NCI-H2107 treated with DMSO at 0.1 percent for 48 hours (cell line): ENCODE measurements at regions not wholly inside any gene's neighbourhood (a gene's known extent, or its start where the extent isn't known, plus 50 kb on each side); places are given as distances from the start of the nearest gene placed in this dataset.
A peak's percentile ranks its signal among the peaks of the same experiment; 100 is the strongest.
"Not testable (repeated sequence)": the region's sequence is repeated elsewhere in the genome, so short reads cannot be mapped to it uniquely, and the experiment has no call there.

Source experiments
- DNase-seq: peaks from one replicate; lab custom pipeline; 2025; ENCODE audit not compliant: unreplicated experiment; lab: John Stamatoyannopoulos, UW

- DNase-seq, result no peak
These were observed 215.1 kb downstream of the RBM26 start for GRCh38 chr13:79190932-79191331.

GRCh38 chr13:79187917-79188690 is 218.0 kb downstream of the RBM26 start:
- peak; percentile 33 for DNase-seq

- DNase-seq, result no peak
These were observed 220.5 kb downstream of the RBM26 start for GRCh38 chr13:79185580-79185979.

GRCh38 chr13:79183231-79183630 is 222.8 kb downstream of the RBM26 start:
- DNase-seq, result no peak

GRCh38 chr13:79173691-79174090 is 232.4 kb downstream of the RBM26 start:
- DNase-seq, result not testable (repeated sequence)

- DNase-seq, result not testable (repeated sequence)
These were observed 233.1 kb downstream of the RBM26 start for GRCh38 chr13:79172924-79173323.

GRCh38 chr13:79171141-79172061 is 234.7 kb downstream of the RBM26 start:
- DNase-seq, result no peak

GRCh38 chr13:79160818-79161217 is 245.2 kb downstream of the RBM26 start:
- no peak for DNase-seq

GRCh38 chr13:79155883-79156282 is 250.2 kb downstream of the RBM26 start:
- no peak for DNase-seq

GRCh38 chr13:79149210-79149609 is 256.8 kb downstream of the RBM26 start:
- DNase-seq, result no peak

GRCh38 chr13:79141082-79141481 is 265.0 kb downstream of the RBM26 start:
- DNase-seq, result no peak

GRCh38 chr13:79128158-79128557 is 277.9 kb downstream of the RBM26 start:
- DNase-seq, result no peak

GRCh38 chr13:79126706-79127105 is 279.3 kb downstream of the RBM26 start:
- DNase-seq, result no peak

GRCh38 chr13:79124183-79124582 is 281.9 kb downstream of the RBM26 start:
- DNase-seq, result no peak

GRCh38 chr13:79121286-79121685 is 284.8 kb downstream of the RBM26 start:
- no peak for DNase-seq

- DNase-seq, result no peak
These were observed 286.4 kb downstream of the RBM26 start for GRCh38 chr13:79119578-79120107.

GRCh38 chr13:79112016-79112415 is 294.0 kb downstream of the RBM26 start:
- no peak for DNase-seq

- DNase-seq, result peak; percentile 81
These were observed 297.0 kb downstream of the RBM26 start for GRCh38 chr13:79108914-79109643.

GRCh38 chr13:79098596-79098995 is 307.5 kb downstream of the RBM26 start:
- DNase-seq, result no peak

- no peak for DNase-seq
These were observed 308.9 kb downstream of the RBM26 start for GRCh38 chr13:79097201-79097600.

- DNase-seq, result no peak
These were observed 310.0 kb downstream of the RBM26 start for GRCh38 chr13:79096099-79096498.
